H9 (cell line): ENCODE measurements at regions not wholly inside any gene's neighbourhood (a gene's known extent, or its start where the extent isn't known, plus 50 kb on each side); places are given as distances from the start of the nearest gene placed in this dataset.

Experiments
- DNase-seq: peaks from one replicate; pipeline ENCODE4 v3.0.0-alpha.2; 2017
- H2AFZ ChIP-seq: one replicate; pipeline ENCODE4 v1.6.1; 2013; ENCODE audit warnings: mild to moderate bottlenecking, low read length, control low read depth, moderate library complexity
- H2AK5ac ChIP-seq: 2 replicates; pipeline ENCODE4 v1.6.1; 2013; ENCODE audit warnings: low read length, control low read depth, mixed read lengths; ENCODE audit not compliant: insufficient read length
- H2BK120ac ChIP-seq: one replicate; pipeline ENCODE4 v1.6.1; 2013; ENCODE audit warnings: low read depth, mild to moderate bottlenecking, low read length, control low read depth, inconsistent platforms; ENCODE audit not compliant: poor library complexity, severe bottlenecking
- H2BK12ac ChIP-seq: 2 replicates; pipeline ENCODE4 v1.6.1; 2013; ENCODE audit warnings: low read length, control low read depth, mixed read lengths, low read depth; ENCODE audit not compliant: insufficient read length
- H2BK15ac ChIP-seq: 2 replicates; pipeline ENCODE4 v1.6.1; 2013; ENCODE audit warnings: low read depth, low read length, control low read depth
- H2BK20ac ChIP-seq: one replicate; pipeline ENCODE4 v1.6.1; 2013; ENCODE audit warnings: low read depth, mild to moderate bottlenecking, low read length, control low read depth, inconsistent platforms; ENCODE audit not compliant: poor library complexity, severe bottlenecking
- H2BK5ac ChIP-seq: 2 replicates; pipeline ENCODE4 v1.6.1; 2013; ENCODE audit warnings: low read length, control low read depth, mixed read lengths; ENCODE audit not compliant: insufficient read length
- H3K14ac ChIP-seq: 2 replicates; pipeline ENCODE4 v1.6.1; 2013; ENCODE audit warnings: low read length, control low read depth; ENCODE audit not compliant: insufficient read depth
- H3K18ac ChIP-seq: 2 replicates; pipeline ENCODE4 v1.6.1; 2013; ENCODE audit warnings: low read depth, mild to moderate bottlenecking, mixed read lengths, low read length, control low read depth; ENCODE audit not compliant: insufficient read length
- H3K23ac ChIP-seq: 2 replicates; pipeline ENCODE4 v1.6.1; 2013; ENCODE audit warnings: low read length, control low read depth, mixed read lengths, low read depth; ENCODE audit not compliant: insufficient read length
- H3K23me2 ChIP-seq: 2 replicates; pipeline ENCODE4 v1.6.1; 2013; ENCODE audit warnings: low read depth, mild to moderate bottlenecking, mixed read lengths, low read length, control low read depth; ENCODE audit not compliant: insufficient read length, poor library complexity, severe bottlenecking
- H3K27ac ChIP-seq: 2 replicates; pipeline ENCODE4 v1.5.1; 2013; ENCODE audit warnings: low read length, control low read depth, mixed read lengths, low read depth; ENCODE audit not compliant: insufficient read length
- H3K27me3 ChIP-seq: 2 replicates; pipeline ENCODE4 v1.6.1; 2013; ENCODE audit warnings: low read length, control low read depth, inconsistent platforms; ENCODE audit not compliant: insufficient read depth
- H3K4ac ChIP-seq: 2 replicates; pipeline ENCODE4 v1.6.1; 2013; ENCODE audit warnings: low read depth, mild to moderate bottlenecking, control low read depth, inconsistent platforms, low read length, moderate library complexity
- H3K4me1 ChIP-seq: 2 replicates; pipeline ENCODE4 v1.6.1; 2013; ENCODE audit warnings: low read length, control low read depth, inconsistent platforms; ENCODE audit not compliant: insufficient read depth
- H3K4me2 ChIP-seq: 2 replicates; pipeline ENCODE4 v1.6.1; 2013; ENCODE audit warnings: low read length, control low read depth, mixed read lengths; ENCODE audit not compliant: insufficient read length, insufficient read depth
- H3K56ac ChIP-seq: 2 replicates; pipeline ENCODE4 v1.6.1; 2013; ENCODE audit warnings: low read depth, mild to moderate bottlenecking, mixed read lengths, low read length, control low read depth; ENCODE audit not compliant: insufficient read length
- H3K79me1 ChIP-seq: 2 replicates; pipeline ENCODE4 v1.6.1; 2013; ENCODE audit warnings: low read depth, mild to moderate bottlenecking, moderate library complexity, low read length, control low read depth, inconsistent platforms; ENCODE audit not compliant: insufficient read depth, poor library complexity, severe bottlenecking
- H3K79me2 ChIP-seq: 2 replicates; pipeline ENCODE4 v1.6.1; 2013; ENCODE audit warnings: low read length, control low read depth, inconsistent platforms; ENCODE audit not compliant: insufficient read depth
- H3K9ac ChIP-seq: 2 replicates; pipeline ENCODE4 v1.6.1; 2013; ENCODE audit warnings: low read length, control low read depth, mixed read lengths; ENCODE audit not compliant: insufficient read length; ENCODE audit errors: extremely low read depth
- H3K9me3 ChIP-seq: one replicate; pipeline ENCODE4 v1.6.1; 2013; ENCODE audit warnings: low read depth, low read length, inconsistent platforms; ENCODE audit not compliant: control insufficient read depth
- H3T11ph ChIP-seq: one replicate; pipeline ENCODE4 v1.6.1; 2013; ENCODE audit warnings: mild to moderate bottlenecking, low read length, control low read depth, inconsistent platforms
- H4K20me1 ChIP-seq: one replicate; pipeline ENCODE4 v1.6.1; 2013; ENCODE audit not compliant: control insufficient read depth, insufficient read length, insufficient read depth
- H4K5ac ChIP-seq: 2 replicates; pipeline ENCODE4 v1.6.1; 2013; ENCODE audit warnings: low read depth, mild to moderate bottlenecking, mixed read lengths, low read length, control low read depth; ENCODE audit not compliant: insufficient read length
- H4K8ac ChIP-seq: replicated peaks from 2 replicates; pipeline ENCODE4 v1.6.1; 2013; ENCODE audit warnings: low read length, control low read depth, mixed read lengths, low read depth; ENCODE audit not compliant: insufficient read length
- H4K91ac ChIP-seq: 2 replicates; pipeline ENCODE4 v1.6.1; 2013; ENCODE audit warnings: low read depth, mild to moderate bottlenecking, moderate library complexity, mixed read lengths, low read length, control low read depth; ENCODE audit not compliant: insufficient read length
- H3K27ac Mint-ChIP-seq, 3 experiments: 2 replicates in 2 of 3; 3 replicates in 1 of 3; pipeline ENCODE4 v1.8.0; 2020 to 2021; ENCODE audit warnings: mixed read lengths in 3 of 3, mild to moderate bottlenecking in 1 of 3, moderate library complexity in 1 of 3
- H3K27me3 Mint-ChIP-seq: 2 replicates; pipeline ENCODE4 v1.8.0; 2021; ENCODE audit warnings: low read depth, mild to moderate bottlenecking, moderate library complexity, mixed read lengths
- H3K36me3 Mint-ChIP-seq, 3 experiments: 2 replicates in 2 of 3; 3 replicates in 1 of 3; pipeline ENCODE4 v1.8.0; 2020 to 2021; ENCODE audit warnings: low read depth in 3 of 3, mixed read lengths in 3 of 3; ENCODE audit not compliant: insufficient read depth in 1 of 3
- H3K4me1 Mint-ChIP-seq, 2 experiments: 2 replicates each; pipeline ENCODE4 v1.8.0; 2020; ENCODE audit warnings: mixed read lengths in 2 of 2
- H3K4me3 Mint-ChIP-seq, 2 experiments: 2 replicates in 1 of 2; 3 replicates in 1 of 2; pipeline ENCODE4 v1.8.0; 2020 to 2021; ENCODE audit warnings: mild to moderate bottlenecking in 2 of 2, mixed read lengths in 2 of 2, moderate library complexity in 1 of 2
- H3K9me3 Mint-ChIP-seq, 2 experiments: 2 replicates in 1 of 2; 3 replicates in 1 of 2; pipeline ENCODE4 v1.8.0; 2020; ENCODE audit warnings: mild to moderate bottlenecking in 2 of 2, mixed read lengths in 2 of 2, moderate library complexity in 1 of 2
- CTCF ChIP-seq: fragments of 200-600 bp; sonication (generic); conservative IDR thresholded peaks from 3 replicates; pipeline ENCODE4 v1.8.0; 2021; ENCODE audit warnings: antibody characterized with exemption, mild to moderate bottlenecking
- WGBS: extraction: QIAGEN DNeasy Blood & Tissue Kit; methylation state at CpG from one replicate; pipeline ENCODE4 v1.1.7; 2013; ENCODE audit warnings: missing lambda C conversion rate, low lambda C conversion rate, mixed read lengths; ENCODE audit not compliant: insufficient read length; ENCODE audit errors: extremely low coverage; 5-methylcytosine and 5-hydroxymethylcytosine counted together

GRCh38 chr3:191728186-191728585 lies 267.2 kb downstream of the PYDC2 start:
- Histone ChIP-seq H3T11ph (no peak overlapping the region), H3K4me2 (no peak overlapping the region), H4K8ac (no peak overlapping the region), H2BK12ac (no peak overlapping the region), H3K27me3 (no peaks in the 10 kb centered on the region), H3K9me3 (no peaks in the 10 kb centered on the region), H2BK120ac (no peak overlapping the region), H3K18ac (no peak overlapping the region), H2BK15ac (no peak overlapping the region), H2BK5ac (no peak overlapping the region), H3K79me2 (no peaks in the 10 kb centered on the region), H3K4me1 (no peaks in the 10 kb centered on the region), H2AK5ac (no peak overlapping the region), H2BK20ac (no peak overlapping the region), H3K27ac (no peak overlapping the region), H3K9ac (no peak overlapping the region), H4K5ac (no peak overlapping the region), H3K56ac (no peak overlapping the region), H4K91ac (no peak overlapping the region), H3K23me2 (no peaks in the 10 kb centered on the region), H2AFZ (no peak overlapping the region), H3K23ac (no peak overlapping the region), H4K20me1 (no peaks in the 10 kb centered on the region), H3K14ac (no peak overlapping the region), H3K4ac (no peak overlapping the region), H3K79me1 (no peaks in the 10 kb centered on the region)
- Mint-ChIP-seq H3K4me1 (no peaks in the 10 kb centered on the region), H3K36me3 (no peaks in the 10 kb centered on the region), H3K4me3 (no peak overlapping the region), H3K27me3 (no peaks in the 10 kb centered on the region), H3K27ac (no peak overlapping the region), H3K9me3 (no peaks in the 10 kb centered on the region)
- no peak for TF ChIP-seq CTCF
- DNase-seq: no peak
- WGBS: no CpG with 5 or more reads among the region's 1 CpG
